ENCODE measurements at regions not wholly inside any gene's neighbourhood (a gene's known extent, or its start where the extent isn't known, plus 50 kb on each side); places are given as distances from the start of the nearest gene placed in this dataset.
"Not testable (repeated sequence)": the region's sequence is repeated elsewhere in the genome, so short reads cannot be mapped to it uniquely, and the experiment has no call there.

- DNase-seq (ENCODE audit: low read depth): no peak
Observed at GRCh38 chr11:81986556-81987161, 747.0 kb downstream of the FAM181B start.

GRCh38 chr11:81979448-81979847 lies 754.2 kb downstream of the FAM181B start:
- no peak for DNase-seq (ENCODE audit: low read depth)

- no peak for DNase-seq (ENCODE audit: low read depth)
Observed at GRCh38 chr11:81975261-81975900, 758.3 kb downstream of the FAM181B start.

GRCh38 chr11:81970886-81971285 lies 762.8 kb downstream of the FAM181B start:
- DNase-seq (ENCODE audit: low read depth): no peak

- no peak for DNase-seq (ENCODE audit: low read depth)
Observed at GRCh38 chr11:81967242-81967641, 766.4 kb downstream of the FAM181B start.

- no peak for DNase-seq (ENCODE audit: low read depth)
Observed at GRCh38 chr11:81966340-81966739, 767.3 kb downstream of the FAM181B start.

GRCh38 chr11:81963018-81963417 lies 770.6 kb downstream of the FAM181B start:
- DNase-seq (ENCODE audit: low read depth): no peak

- no peak for DNase-seq (ENCODE audit: low read depth)
Observed at GRCh38 chr11:81960443-81960842, 773.2 kb downstream of the FAM181B start.

- no peak for DNase-seq (ENCODE audit: low read depth)
Observed at GRCh38 chr11:81959341-81959740, 774.3 kb downstream of the FAM181B start.

GRCh38 chr11:81954301-81954700 lies 779.4 kb downstream of the FAM181B start:
- DNase-seq (ENCODE audit: low read depth): not testable (repeated sequence)

GRCh38 chr11:81946831-81947230 lies 786.8 kb downstream of the FAM181B start:
- no peak for DNase-seq (ENCODE audit: low read depth)

GRCh38 chr11:81942646-81943045 lies 791.0 kb downstream of the FAM181B start:
- no peak for DNase-seq (ENCODE audit: low read depth)

- DNase-seq (ENCODE audit: low read depth): no peak
Observed at GRCh38 chr11:81941998-81942397, 791.7 kb downstream of the FAM181B start.

GRCh38 chr11:81932303-81932702 lies 801.4 kb downstream of the FAM181B start:
- no peak for DNase-seq (ENCODE audit: low read depth)

GRCh38 chr11:81920205-81920604 lies 813.5 kb downstream of the FAM181B start:
- no peak for DNase-seq (ENCODE audit: low read depth)

GRCh38 chr11:81916451-81916850 lies 817.2 kb downstream of the FAM181B start:
- DNase-seq (ENCODE audit: low read depth): no peak

GRCh38 chr11:81915045-81915444 lies 818.6 kb downstream of the FAM181B start:
- DNase-seq (ENCODE audit: low read depth): no peak

- DNase-seq (ENCODE audit: low read depth): no peak
Observed at GRCh38 chr11:81913793-81914192, 819.9 kb downstream of the FAM181B start.

GRCh38 chr11:81907996-81908395 lies 825.7 kb downstream of the FAM181B start:
- DNase-seq (ENCODE audit: low read depth): no peak

GRCh38 chr11:81899156-81899555 lies 834.5 kb downstream of the FAM181B start:
- DNase-seq (ENCODE audit: low read depth): no peak

- DNase-seq (ENCODE audit: low read depth): no peak
Observed at GRCh38 chr11:81897639-81898038, 836.0 kb downstream of the FAM181B start.

- no peak for DNase-seq (ENCODE audit: low read depth)
Observed at GRCh38 chr11:81895258-81895657, 838.4 kb downstream of the FAM181B start.

GRCh38 chr11:81892770-81893635 lies 840.7 kb downstream of the FAM181B start:
- DNase-seq (ENCODE audit: low read depth): no peak
